Activated CD4-positive, alpha-beta memory T cell treated with anti-CD3 and anti-CD28 coated beads, Interleukin-2, amount 10 ng/mL, durations not matched to agents 7 days and 5 days (primary cell): ENCODE measurements at regions not wholly inside any gene's neighbourhood (a gene's known extent, or its start where the extent isn't known, plus 50 kb on each side); places are given as distances from the start of the nearest gene placed in this dataset.
"Not testable (repeated sequence)": the region's sequence is repeated elsewhere in the genome, so short reads cannot be mapped to it uniquely, and the experiment has no call there.

Experiments
- CTCF ChIA-PET: fragments of 350-600 bp; sonication (Branson Sonifier 250); formaldehyde crosslinking; loops from one replicate; lab custom pipeline; 2021; ENCODE audit warnings: antibody characterized with exemption, inconsistent platforms; lab: Charles Lee
- POLR2A ChIA-PET: fragments of 350-600 bp; sonication (Branson Sonifier 250); formaldehyde crosslinking; loops from one replicate; lab custom pipeline; 2021; ENCODE audit warnings: antibody characterized with exemption; lab: Charles Lee
- DNase-seq: peaks from one replicate; pipeline ENCODE4 v3.0.0-alpha.2; 2020
- H3K27ac Mint-ChIP-seq: one replicate; pipeline ENCODE4 v1.8.0; 2021; ENCODE audit warnings: mild to moderate bottlenecking, mixed read lengths
- H3K27me3 Mint-ChIP-seq: one replicate; pipeline ENCODE4 v1.8.0; 2021; ENCODE audit warnings: mixed read lengths
- H3K36me3 Mint-ChIP-seq: one replicate; pipeline ENCODE4 v1.8.0; 2021; ENCODE audit warnings: low read depth, mixed read lengths
- H3K4me1 Mint-ChIP-seq: one replicate; pipeline ENCODE4 v1.8.0; 2021; ENCODE audit warnings: mixed read lengths
- H3K4me3 Mint-ChIP-seq: one replicate; pipeline ENCODE4 v1.8.0; 2021; ENCODE audit warnings: mild to moderate bottlenecking, mixed read lengths
- H3K9me3 Mint-ChIP-seq: one replicate; pipeline ENCODE4 v1.8.0; 2021; ENCODE audit warnings: mixed read lengths

- no peak overlapping the region for H3K4me3 Mint-ChIP-seq
- no peaks in the 10 kb centered on the region for H3K27me3 Mint-ChIP-seq
- H3K27ac Mint-ChIP-seq = no peak overlapping the region
- peaks cover 16% of the 10 kb centered on the region for H3K36me3 Mint-ChIP-seq
- H3K9me3 Mint-ChIP-seq = peaks cover 8% of the 10 kb centered on the region
- POLR2A ChIA-PET = interaction anchor here (1.3 kb wide), 1 partner anchor 57 kb away, joined by 4 read pairs; no protein-coding TSS in a partner anchor
- peaks cover 36% of the 10 kb centered on the region for H3K4me1 Mint-ChIP-seq
- CTCF ChIA-PET = interaction anchor here (0.9 kb wide), 1 partner anchor 119 kb away, joined by 3 read pairs; no protein-coding TSS in a partner anchor
- no peak for DNase-seq
Observed at GRCh38 chr21:35170244-35170643, 121.1 kb upstream of the RUNX1 start.

GRCh38 chr21:35169574-35169973 is 120.5 kb upstream of the RUNX1 start:
- POLR2A ChIA-PET = interaction anchor here (1.3 kb wide), 1 partner anchor 58 kb away, joined by 4 read pairs; no protein-coding TSS in a partner anchor

GRCh38 chr21:35168735-35169134 is 119.6 kb upstream of the RUNX1 start:
- POLR2A ChIA-PET = no interaction called here
- CTCF ChIA-PET = no interaction called here
- no peak for DNase-seq
- H3K27ac Mint-ChIP-seq = no peak overlapping the region
- no peaks in the 10 kb centered on the region for H3K27me3 Mint-ChIP-seq
- peaks cover 13% of the 10 kb centered on the region for H3K36me3 Mint-ChIP-seq
- no peak overlapping the region for H3K4me3 Mint-ChIP-seq
- peaks cover 34% of the 10 kb centered on the region for H3K4me1 Mint-ChIP-seq
- H3K9me3 Mint-ChIP-seq = peaks cover 8% of the 10 kb centered on the region

More at GRCh38 chr21:35169574-35169973, 120.5 kb upstream of the RUNX1 start:
- Mint-ChIP-seq H3K27me3 (no peaks in the 10 kb centered on the region), H3K27ac (no peak overlapping the region), H3K9me3 (peaks cover 8% of the 10 kb centered on the region), H3K4me3 (no peak overlapping the region), H3K36me3 (peaks cover 13% of the 10 kb centered on the region), H3K4me1 (peaks cover 36% of the 10 kb centered on the region)
- no peak for DNase-seq
- CTCF ChIA-PET = interaction anchor here (0.9 kb wide), 1 partner anchor 118 kb away, joined by 3 read pairs; no protein-coding TSS in a partner anchor

- DNase-seq = no peak
- Mint-ChIP-seq H3K27me3 (no peaks in the 10 kb centered on the region), H3K4me1 (no peaks in the 10 kb centered on the region), H3K9me3 (peaks cover 9% of the 10 kb centered on the region), H3K27ac (no peak overlapping the region), H3K4me3 (no peak overlapping the region), H3K36me3 (no peaks in the 10 kb centered on the region)
- ChIA-PET CTCF (no interaction called here), POLR2A (no interaction called here)
Observed at GRCh38 chr21:35164971-35165483, 115.9 kb upstream of the RUNX1 start.

- Mint-ChIP-seq H3K27me3 (no peaks in the 10 kb centered on the region), H3K36me3 (no peaks in the 10 kb centered on the region), H3K9me3 (peaks cover 15% of the 10 kb centered on the region), H3K4me3 (no peak overlapping the region), H3K27ac (no peak overlapping the region), H3K4me1 (no peaks in the 10 kb centered on the region)
- DNase-seq = no peak
- ChIA-PET CTCF (no interaction called here), POLR2A (no interaction called here)
Observed at GRCh38 chr21:35164380-35164779, 115.3 kb upstream of the RUNX1 start.

DNA sequence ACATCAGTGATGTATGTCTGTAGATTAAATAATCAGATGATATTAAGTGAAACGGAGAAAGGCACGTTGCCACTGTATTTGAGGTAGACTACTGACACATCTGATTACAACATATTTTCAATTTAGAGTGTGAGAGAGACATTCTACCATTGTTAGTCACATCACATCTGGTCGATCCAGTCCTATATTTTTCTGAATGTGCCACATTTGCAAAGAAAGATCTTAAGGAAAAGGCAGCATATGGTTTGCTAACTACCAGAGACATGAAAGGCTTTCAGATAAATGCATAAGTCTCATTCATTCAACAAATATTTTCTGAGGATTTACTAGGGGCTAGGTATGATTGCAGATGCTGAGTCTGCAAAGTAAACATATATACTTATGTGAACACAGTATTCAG is 114.3 kb upstream of the RUNX1 start:
- ChIA-PET POLR2A (no interaction called here), CTCF (no interaction called here)
- H3K36me3 Mint-ChIP-seq = no peaks in the 10 kb centered on the region
- H3K27ac Mint-ChIP-seq = no peak overlapping the region
- no peaks in the 10 kb centered on the region for H3K27me3 Mint-ChIP-seq
- no peaks in the 10 kb centered on the region for H3K4me1 Mint-ChIP-seq
- no peak for DNase-seq
- H3K4me3 Mint-ChIP-seq = no peak overlapping the region
- peaks cover 19% of the 10 kb centered on the region for H3K9me3 Mint-ChIP-seq

GRCh38 chr21:35162831-35163230 is 113.7 kb upstream of the RUNX1 start:
- ChIA-PET CTCF (no interaction called here), POLR2A (no interaction called here)
- no peaks in the 10 kb centered on the region for H3K27me3 Mint-ChIP-seq
- H3K27ac Mint-ChIP-seq = no peak overlapping the region
- no peak for DNase-seq
- no peak overlapping the region for H3K4me3 Mint-ChIP-seq
- H3K9me3 Mint-ChIP-seq = peaks cover 19% of the 10 kb centered on the region
- H3K36me3 Mint-ChIP-seq = no peaks in the 10 kb centered on the region
- H3K4me1 Mint-ChIP-seq = no peaks in the 10 kb centered on the region

GRCh38 chr21:35159881-35160280 is 110.8 kb upstream of the RUNX1 start:
- Mint-ChIP-seq H3K9me3 (peaks cover 21% of the 10 kb centered on the region), H3K4me3 (no peak overlapping the region), H3K4me1 (no peaks in the 10 kb centered on the region), H3K27me3 (no peaks in the 10 kb centered on the region), H3K36me3 (no peaks in the 10 kb centered on the region), H3K27ac (no peak overlapping the region)
- DNase-seq = no peak
- ChIA-PET CTCF (no interaction called here), POLR2A (no interaction called here)

GRCh38 chr21:35157374-35157773 is 108.3 kb upstream of the RUNX1 start:
- CTCF ChIA-PET, H3K4me1 Mint-ChIP-seq, DNase-seq, H3K27ac Mint-ChIP-seq, H3K4me3 Mint-ChIP-seq, H3K36me3 Mint-ChIP-seq, H3K27me3 Mint-ChIP-seq, POLR2A ChIA-PET: not testable (repeated sequence)
- H3K9me3 Mint-ChIP-seq = peaks cover 20% of the 10 kb centered on the region

GRCh38 chr21:35156293-35157278 is 107.5 kb upstream of the RUNX1 start:
- ChIA-PET CTCF (no interaction called here), POLR2A (no interaction called here)
- Mint-ChIP-seq H3K36me3 (no peaks in the 10 kb centered on the region), H3K27me3 (no peaks in the 10 kb centered on the region), H3K27ac (no peak overlapping the region), H3K9me3 (peaks cover 19% of the 10 kb centered on the region), H3K4me3 (no peak overlapping the region), H3K4me1 (no peaks in the 10 kb centered on the region)
- no peak for DNase-seq

DNA sequence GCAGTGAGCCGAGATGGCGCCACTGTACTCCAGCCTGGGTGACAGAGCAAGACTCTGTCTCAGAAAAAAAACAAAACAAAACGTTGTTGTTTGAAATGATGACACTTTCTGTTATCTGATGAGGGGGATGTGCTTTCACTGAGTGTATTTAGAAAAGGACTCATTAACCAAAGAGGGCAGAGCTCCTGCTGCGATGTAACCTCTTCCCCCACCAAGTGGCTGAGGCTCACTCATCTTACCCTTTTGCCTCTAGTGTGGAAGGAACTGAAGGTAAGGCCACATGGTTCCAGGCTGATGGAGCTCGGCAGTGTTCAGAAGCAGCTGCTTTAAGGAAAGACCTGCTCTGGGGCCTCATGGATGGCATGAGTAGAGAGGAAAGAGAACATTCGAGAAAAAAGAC is 105.7 kb upstream of the RUNX1 start:
- Mint-ChIP-seq H3K36me3 (peaks cover 2% of the 10 kb centered on the region), H3K27ac (no peak overlapping the region), H3K4me3 (no peak overlapping the region), H3K27me3 (peaks cover 2% of the 10 kb centered on the region), H3K4me1 (peaks cover 5% of the 10 kb centered on the region), H3K9me3 (peaks cover 19% of the 10 kb centered on the region)
- ChIA-PET POLR2A (no interaction called here), CTCF (no interaction called here)
- no peak for DNase-seq

GRCh38 chr21:35153671-35154070 is 104.6 kb upstream of the RUNX1 start:
- POLR2A ChIA-PET = no interaction called here
- CTCF ChIA-PET = no interaction called here
- Mint-ChIP-seq H3K27me3 (peaks cover 2% of the 10 kb centered on the region), H3K4me1 (peaks cover 5% of the 10 kb centered on the region), H3K27ac (no peak overlapping the region), H3K9me3 (peaks cover 13% of the 10 kb centered on the region), H3K4me3 (no peak overlapping the region), H3K36me3 (peaks cover 2% of the 10 kb centered on the region)
- no peak for DNase-seq

GRCh38 chr21:35150562-35151226 is 101.6 kb upstream of the RUNX1 start:
- POLR2A ChIA-PET = no interaction called here
- peaks cover 7% of the 10 kb centered on the region for H3K9me3 Mint-ChIP-seq
- no peak overlapping the region for H3K27ac Mint-ChIP-seq
- peaks cover 2% of the 10 kb centered on the region for H3K36me3 Mint-ChIP-seq
- peaks cover 5% of the 10 kb centered on the region for H3K4me1 Mint-ChIP-seq
- peaks cover 7% of the 10 kb centered on the region for H3K27me3 Mint-ChIP-seq
- CTCF ChIA-PET = no interaction called here
- no peak overlapping the region for H3K4me3 Mint-ChIP-seq
- DNase-seq = no peak
